OCI-LY3 (cell line): ENCODE measurements at regions not wholly inside any gene's neighbourhood (a gene's known extent, or its start where the extent isn't known, plus 50 kb on each side); places are given as distances from the start of the nearest gene placed in this dataset.

Source experiments
- CTCF ChIP-seq: fragments of 200-600, 300-600 bp; sonication (generic); IDR thresholded peaks from 2 replicates; pipeline ENCODE4 v1.5.1; 2014; ENCODE audit warnings: antibody characterized with exemption, low read length, low read depth
- EZH2phosphoT487 ChIP-seq: fragments of 200-600 bp; shearing (Covaris generic); IDR thresholded peaks from 2 replicates; pipeline ENCODE4 v1.6.1; 2018; ENCODE audit warnings: antibody characterized with exemption, mixed run types, low read depth

GRCh38 chr17:70510288-70510687 is 341.0 kb downstream of the KCNJ2 start:
- no peak for TF ChIP-seq CTCF
- TF ChIP-seq EZH2phosphoT487, result no peak
